Erythroblast (primary cell): ENCODE measurements at regions not wholly inside any gene's neighbourhood (a gene's known extent, or its start where the extent isn't known, plus 50 kb on each side); places are given as distances from the start of the nearest gene placed in this dataset.

Source experiments
- GATA1 ChIP-seq: IDR thresholded peaks from 2 replicates; pipeline ENCODE4 v1.6.1; 2011; ENCODE audit warnings: low read depth, mild to moderate bottlenecking, control low read depth, low read length, moderate library complexity
- POLR2A ChIP-seq: IDR thresholded peaks from 2 replicates; pipeline ENCODE4 v1.6.1; 2011; ENCODE audit warnings: mild to moderate bottlenecking, low read length

DNA sequence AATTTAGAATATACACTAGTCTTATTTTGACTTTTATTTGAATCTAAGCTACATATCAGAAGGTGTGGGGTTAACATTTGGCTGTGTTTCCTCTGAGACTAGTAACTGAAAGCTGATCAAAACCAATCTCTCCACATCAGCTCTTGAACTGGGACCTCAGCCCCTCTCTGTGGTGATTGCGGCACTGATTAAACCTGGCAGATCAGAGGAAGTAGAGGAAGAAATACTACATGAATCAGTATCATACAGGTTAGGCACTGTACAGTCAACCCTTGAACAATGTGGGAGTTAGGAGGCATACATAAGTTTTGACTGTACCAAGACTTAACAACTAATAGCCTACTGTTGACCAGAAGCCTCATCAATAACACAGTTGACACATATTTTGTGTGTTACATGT is 122.5 kb upstream of the C1orf87 start:
- TF ChIP-seq GATA1 (no peak), POLR2A (no peak)
